ENCODE measurements at regions not wholly inside any gene's neighbourhood (a gene's known extent, or its start where the extent isn't known, plus 50 kb on each side); places are given as distances from the start of the nearest gene placed in this dataset.

DNA sequence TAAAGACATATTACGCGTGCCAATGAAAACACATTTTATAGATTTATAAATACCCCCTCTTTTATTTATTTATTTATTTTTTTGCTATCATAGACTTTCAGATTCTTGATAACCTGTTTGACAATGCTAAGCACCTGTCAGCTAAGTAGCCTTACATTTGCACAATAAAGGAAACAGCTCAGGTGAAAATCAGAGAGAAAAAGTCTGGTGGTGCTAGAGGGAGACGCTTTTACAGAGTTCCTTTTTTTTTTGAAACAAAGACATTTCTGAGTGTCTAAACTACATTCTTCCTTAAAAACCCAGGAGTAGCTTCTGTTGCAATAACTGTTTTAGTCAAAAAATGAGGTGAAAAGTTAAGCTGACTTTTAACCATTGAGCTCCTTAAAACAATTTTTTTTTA lies 1611.6 kb downstream of the NCAM2 start:
- TF ChIP-seq, protein P1, sequence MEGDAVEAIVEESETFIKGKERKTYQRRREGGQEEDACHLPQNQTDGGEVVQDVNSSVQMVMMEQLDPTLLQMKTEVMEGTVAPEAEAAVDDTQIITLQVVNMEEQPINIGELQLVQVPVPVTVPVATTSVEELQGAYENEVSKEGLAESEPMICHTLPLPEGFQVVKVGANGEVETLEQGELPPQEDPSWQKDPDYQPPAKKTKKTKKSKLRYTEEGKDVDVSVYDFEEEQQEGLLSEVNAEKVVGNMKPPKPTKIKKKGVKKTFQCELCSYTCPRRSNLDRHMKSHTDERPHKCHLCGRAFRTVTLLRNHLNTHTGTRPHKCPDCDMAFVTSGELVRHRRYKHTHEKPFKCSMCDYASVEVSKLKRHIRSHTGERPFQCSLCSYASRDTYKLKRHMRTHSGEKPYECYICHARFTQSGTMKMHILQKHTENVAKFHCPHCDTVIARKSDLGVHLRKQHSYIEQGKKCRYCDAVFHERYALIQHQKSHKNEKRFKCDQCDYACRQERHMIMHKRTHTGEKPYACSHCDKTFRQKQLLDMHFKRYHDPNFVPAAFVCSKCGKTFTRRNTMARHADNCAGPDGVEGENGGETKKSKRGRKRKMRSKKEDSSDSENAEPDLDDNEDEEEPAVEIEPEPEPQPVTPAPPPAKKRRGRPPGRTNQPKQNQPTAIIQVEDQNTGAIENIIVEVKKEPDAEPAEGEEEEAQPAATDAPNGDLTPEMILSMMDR (IDR thresholded peaks at IDR 0.05): no peak
- TF ChIP-seq POLR2A (IDR thresholded peaks at IDR 0.05): no peak
